SK-MEL-5 (cell line): ENCODE measurements at regions not wholly inside any gene's neighbourhood (a gene's known extent, or its start where the extent isn't known, plus 50 kb on each side); places are given as distances from the start of the nearest gene placed in this dataset.
"Not testable (repeated sequence)": the region's sequence is repeated elsewhere in the genome, so short reads cannot be mapped to it uniquely, and the experiment has no call there.

ENCODE experiments used
- DNase-seq: peaks from one replicate; pipeline ENCODE4 v3.0.0-alpha.2; 2016; ENCODE audit warnings: low read depth, low spot score
- in situ Hi-C: cut with HindIII; loops from 2 replicates; pipeline ENCODE4 v1.10.0; 2016; ENCODE audit warnings: low sequenced_read_pairs, high pct_unique_total_duplicates, low pct_unique_long_range_greater_than_20kb

DNA sequence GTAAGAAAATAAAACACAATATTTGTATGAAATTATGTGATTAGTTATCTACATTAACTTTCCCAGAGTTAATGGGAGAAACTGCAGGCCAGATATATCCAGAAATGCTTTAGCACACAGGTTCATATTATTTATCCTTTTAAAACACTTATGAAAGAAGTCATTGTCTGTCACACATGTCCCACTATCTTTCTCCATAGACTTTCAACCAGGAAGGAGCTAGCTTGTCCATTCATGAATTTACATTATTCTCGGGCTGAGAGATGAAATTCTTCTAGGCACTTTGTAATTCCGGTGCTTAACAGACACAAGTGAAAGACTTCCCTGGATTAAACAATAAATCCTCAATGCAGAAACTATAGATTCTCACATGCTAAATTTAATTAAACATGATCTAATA is 1043.2 kb downstream of the CDH9 start:
- in situ Hi-C loops: no loop called here
- peak; percentile 64 for DNase-seq

DNA sequence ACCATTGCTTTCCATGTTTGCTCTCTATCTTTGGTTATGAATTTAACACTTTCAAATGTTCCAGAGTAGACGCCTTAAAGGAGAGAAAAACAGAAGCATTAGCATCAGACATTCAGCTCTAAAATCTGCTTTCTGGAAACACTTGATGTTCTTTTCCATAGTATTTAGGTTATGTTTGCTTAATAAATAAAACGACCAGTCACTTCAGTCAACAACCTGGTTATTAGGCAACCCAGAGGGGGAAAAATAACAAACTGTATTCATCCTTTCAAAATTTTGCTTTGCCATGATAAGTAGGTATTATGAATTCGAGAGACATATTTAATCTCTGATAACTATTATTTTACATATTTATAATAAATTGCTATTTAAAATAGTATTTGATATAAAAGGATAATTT is 1044.7 kb downstream of the CDH9 start:
- in situ Hi-C loops: no loop called here
- no peak for DNase-seq

DNA sequence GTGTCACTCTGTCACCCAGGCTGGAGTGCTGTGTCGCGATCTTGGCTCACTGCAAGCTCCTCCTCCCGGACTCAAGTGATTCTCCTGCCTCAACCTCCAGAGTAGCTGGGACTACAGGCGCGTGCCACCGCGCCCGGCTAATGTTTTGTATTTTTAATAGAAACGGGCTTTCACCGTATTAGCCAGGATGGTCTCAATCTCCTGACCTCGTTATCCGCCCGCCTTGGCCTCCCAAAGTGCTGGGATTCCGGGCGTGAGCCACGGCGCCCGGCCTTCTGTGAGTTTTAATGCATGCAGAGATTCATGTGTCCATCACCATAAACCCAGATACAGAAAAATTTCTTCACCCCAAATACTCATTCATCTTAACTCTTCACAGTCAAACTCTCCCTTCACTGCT is 1046.7 kb downstream of the CDH9 start:
- in situ Hi-C loops: no loop called here
- DNase-seq: no peak

DNA sequence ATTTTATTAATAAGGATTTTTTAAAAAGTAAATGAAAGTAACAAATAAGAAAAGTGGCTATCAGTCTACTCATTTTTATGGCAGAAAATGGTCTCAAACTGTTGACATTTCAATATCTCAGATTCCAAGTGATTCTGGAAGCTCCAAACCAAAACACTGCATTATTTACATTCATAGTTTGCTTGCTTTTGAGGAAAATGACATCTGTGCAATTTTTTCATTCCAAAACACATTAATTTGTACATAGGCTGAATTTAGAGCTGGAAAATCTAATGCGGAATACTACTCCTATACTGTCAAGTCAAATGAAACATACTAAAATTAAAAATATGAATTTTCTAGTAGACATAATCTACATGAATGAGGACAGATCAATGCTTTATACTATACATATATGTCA is 1047.6 kb downstream of the CDH9 start:
- no peak for DNase-seq
- in situ Hi-C loops: no loop called here

DNA sequence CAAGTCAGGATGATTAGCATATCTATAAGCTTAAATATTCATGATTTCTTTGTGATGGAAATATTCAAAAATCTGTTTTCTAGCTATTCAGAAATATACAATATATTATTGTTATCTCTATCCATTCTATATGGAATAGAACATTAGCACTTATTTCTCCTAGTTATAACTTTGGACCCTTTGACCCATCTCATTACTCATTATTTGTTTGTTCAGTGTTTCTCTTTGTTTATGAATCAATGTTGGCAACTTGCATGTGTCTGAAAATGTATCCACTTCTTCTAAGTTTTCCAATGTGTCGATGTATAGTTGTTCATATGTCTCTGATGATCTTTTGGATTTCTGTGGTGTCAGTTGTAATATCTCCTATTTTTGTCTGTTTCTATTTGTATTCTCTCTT is 1059.3 kb downstream of the CDH9 start:
- DNase-seq: no peak
- in situ Hi-C loops: no loop called here

DNA sequence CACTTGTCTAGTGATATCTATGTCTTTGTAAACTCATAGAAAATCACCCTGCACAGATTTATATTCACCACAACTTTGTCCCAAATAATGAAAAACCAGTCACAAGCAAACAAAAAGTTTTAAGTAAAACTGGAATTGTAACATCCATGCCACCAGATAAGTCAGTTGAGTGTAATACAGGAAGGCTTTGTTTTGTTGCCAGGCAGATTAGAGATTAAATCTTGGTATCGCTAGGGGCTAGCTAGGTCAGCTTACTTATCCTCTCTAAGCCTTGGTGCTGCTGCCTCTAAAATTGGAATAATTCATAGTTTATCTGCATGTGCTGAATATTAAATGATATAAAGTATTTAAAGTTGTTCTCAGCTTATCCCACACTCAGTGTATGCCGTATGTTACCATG is 1062.5 kb downstream of the CDH9 start:
- DNase-seq: peak; percentile 60
- in situ Hi-C loops: no loop called here

DNA sequence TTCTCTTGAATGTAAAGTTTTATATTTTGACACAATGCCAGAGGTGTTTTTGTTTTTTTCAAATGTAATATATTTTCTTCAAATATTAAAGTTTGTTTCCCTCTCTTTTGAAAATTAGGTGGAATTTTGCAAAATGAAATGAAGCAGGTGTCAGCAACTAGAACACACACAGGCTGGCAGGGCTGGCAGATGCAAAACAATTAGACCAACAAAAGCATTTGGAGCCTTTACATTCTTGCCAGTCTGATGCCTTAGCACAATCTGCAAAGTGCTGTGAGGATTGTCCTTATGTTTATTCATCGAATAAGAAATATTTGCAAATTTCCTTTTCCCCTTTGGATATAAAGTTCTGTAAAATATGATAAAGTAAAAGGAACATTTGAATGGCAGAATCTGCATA is 1063.9 kb downstream of the CDH9 start:
- in situ Hi-C loops: no loop called here
- no peak for DNase-seq

DNA sequence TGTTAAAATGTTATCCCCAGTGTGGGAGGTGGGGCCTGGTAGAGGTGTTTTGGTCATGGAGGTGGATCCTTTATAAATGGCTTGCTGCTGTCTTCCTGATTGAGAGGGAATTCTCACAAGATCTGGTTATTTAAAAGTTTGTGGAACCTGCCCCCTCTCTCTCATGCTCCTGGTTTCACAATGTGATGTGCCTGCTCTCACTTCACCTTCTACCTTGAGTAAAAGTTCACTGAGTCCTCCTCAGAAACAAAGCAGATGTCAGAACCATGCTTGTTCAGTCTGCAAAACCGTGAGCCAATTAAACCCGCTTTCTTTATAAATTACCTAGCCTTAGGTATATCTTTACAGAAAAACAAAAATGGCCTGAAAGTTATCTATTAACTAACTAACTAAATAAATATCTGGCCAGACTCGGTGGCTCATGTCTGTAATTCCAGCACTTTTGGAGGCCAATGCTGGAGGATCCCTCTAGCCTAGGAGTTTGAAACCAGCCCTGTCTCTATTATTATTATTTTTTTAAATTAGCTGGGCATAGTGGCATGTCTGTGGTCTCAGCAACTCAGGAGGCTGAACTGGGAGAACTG is 1067.4 kb downstream of the CDH9 start:
- in situ Hi-C loops: no loop called here
- no peak for DNase-seq

DNA sequence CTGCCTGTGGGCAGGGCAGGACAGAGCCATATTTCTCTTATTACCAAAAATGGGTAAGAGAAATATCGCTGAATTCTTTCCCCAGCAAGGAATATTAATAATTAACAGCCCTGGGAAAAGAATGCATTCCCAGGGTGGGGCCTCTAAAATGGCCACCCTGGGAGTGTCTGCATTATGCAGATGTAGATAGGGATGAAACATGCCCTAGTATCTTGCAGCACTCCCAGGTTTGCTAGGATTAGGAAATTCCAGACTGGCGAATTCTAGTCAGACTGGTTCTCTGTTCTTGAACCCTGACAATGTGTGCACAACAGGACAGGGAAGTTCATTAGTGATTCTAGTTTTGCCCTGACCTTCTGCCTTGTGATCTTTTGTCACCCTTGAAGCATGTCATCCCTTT is 1069.3 kb downstream of the CDH9 start:
- in situ Hi-C loops: not testable (repeated sequence)

DNA sequence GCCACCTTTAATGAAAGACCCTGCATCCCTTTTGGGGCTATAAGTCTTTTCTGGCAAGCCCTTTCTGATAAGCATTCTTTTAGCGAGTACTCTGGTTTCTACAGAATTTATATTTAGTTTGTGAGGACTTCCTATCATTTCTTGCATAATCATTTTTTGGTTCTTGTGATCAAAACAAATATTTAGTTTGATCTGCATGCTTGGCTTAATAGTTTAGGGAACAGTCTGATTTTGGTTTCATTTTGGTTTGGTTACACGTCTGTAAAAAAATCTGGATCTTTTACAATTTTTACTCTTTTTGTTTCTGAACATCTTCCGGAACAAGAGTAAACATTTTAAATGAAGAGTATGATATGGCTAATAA is 1074.4 kb downstream of the CDH9 start:
- in situ Hi-C loops: no loop called here

More for the DNA sequence above, 1069.3 kb downstream of the CDH9 start:
- DNase-seq: not testable (repeated sequence)

DNA sequence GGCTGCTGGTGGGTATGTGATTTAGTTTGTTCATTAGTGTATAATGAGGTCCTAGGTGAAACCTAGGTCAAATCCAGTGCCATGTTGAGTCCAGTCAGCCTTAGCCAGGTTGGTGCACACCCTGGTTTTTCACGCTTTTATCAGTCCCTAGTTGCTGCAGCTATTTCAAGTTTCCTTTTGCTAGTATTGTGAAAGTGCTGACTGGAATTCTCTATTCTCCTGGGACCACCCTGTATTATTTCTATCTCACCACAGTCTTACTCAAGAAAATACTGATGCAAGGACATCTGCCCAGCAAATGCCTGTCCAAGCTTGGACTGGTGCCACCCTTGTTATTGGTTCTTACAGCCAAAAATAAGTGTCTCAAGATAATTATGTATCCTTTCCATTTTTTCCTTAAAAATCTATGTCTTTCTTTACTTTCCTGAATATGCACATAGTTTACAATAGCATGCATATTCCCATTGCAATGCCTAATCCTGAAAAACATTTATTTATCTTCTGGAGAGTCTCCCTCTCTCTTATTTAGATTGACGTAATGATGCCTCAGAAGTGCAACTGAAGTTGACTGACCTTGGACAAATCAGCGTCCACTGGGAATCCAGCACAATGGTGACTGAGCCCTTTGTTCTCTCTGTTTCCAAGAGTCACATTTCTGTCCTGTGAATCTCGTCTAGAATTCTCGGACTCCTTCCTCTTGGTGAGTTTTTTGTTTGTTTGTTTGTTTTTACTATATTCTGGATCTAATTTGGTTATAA is 1075.0 kb downstream of the CDH9 start:
- peak; percentile 98 for DNase-seq
- in situ Hi-C loops: no loop called here

More for the DNA sequence above, 1074.4 kb downstream of the CDH9 start:
- no peak for DNase-seq

DNA sequence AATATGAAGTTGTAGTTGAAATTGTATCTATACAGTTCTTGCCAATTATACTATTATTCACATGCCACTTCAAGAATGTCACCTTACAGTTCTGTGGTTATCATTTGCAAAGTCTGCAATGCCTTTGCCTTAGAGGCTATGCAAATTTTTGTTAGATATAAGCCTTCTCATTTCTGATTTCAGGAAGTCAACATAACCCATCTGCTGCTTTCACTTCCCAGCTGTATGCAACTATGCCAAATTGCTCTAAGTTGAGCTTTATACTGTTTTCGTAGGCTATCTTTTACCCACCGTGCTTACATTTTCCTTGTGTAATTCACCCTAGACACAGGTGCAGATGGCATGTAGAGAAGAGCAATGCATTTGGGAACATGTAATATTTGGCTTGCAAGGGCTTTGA is 1083.0 kb downstream of the CDH9 start:
- DNase-seq: no peak
- in situ Hi-C loops: no loop called here

DNA sequence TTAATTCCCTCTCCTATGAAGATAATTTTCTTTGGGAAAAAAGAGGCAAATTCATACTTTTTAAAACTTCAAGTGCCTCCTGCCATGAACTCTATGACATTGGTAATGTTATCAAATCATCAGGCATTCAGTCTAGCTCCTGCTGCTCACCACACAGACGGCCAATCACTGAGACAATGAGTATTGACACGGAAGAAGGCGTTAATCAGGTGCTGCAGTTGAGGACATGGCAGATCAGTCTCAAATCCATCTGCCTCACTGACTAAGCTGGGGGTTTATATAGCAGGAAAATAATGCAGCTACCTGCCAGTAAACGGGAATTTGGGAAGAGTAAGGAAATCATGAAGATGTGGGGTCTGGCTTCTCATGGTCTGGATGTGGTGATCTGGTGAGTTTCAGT is 1087.7 kb downstream of the CDH9 start:
- in situ Hi-C loops: no loop called here
- no peak for DNase-seq

DNA sequence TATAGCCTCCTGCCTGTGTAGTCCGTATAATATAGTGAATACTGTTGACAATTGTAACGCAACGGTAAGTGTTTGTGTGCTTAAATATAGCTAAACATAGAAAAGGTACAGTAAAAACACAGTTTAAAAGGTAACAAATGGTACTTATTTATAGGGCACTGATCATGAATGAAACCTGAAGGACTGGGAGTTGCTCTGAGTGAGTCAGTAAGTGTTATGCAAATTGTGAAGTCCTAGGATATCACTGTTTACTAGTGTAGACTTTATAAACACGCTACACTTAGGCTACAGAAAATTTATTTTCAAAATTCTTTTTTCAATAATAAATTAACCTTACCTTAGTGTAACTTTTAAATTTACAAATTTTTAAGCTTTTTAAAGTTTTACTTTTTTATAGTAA is 1090.1 kb downstream of the CDH9 start:
- in situ Hi-C loops: no loop called here
- no peak for DNase-seq

DNA sequence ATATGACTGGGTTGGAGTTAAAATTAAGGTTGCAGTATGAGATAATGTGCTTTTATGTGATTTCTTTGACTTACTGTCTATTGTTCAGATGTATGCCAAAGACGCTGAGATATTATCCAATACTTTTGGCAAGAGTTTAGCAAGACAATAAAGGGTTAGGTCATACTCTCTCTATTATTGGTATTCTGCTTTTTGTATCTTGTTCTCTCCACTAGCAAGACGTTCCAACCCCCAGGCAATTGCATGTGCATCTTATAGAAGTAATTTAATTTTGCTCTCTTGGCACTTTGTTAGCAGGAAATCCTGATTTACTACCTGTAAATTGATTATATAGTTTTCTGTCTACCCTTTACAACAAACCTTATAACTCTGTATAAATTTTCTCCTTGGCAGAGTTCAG is 1093.6 kb downstream of the CDH9 start:
- in situ Hi-C loops: no loop called here
- DNase-seq: no peak

DNA sequence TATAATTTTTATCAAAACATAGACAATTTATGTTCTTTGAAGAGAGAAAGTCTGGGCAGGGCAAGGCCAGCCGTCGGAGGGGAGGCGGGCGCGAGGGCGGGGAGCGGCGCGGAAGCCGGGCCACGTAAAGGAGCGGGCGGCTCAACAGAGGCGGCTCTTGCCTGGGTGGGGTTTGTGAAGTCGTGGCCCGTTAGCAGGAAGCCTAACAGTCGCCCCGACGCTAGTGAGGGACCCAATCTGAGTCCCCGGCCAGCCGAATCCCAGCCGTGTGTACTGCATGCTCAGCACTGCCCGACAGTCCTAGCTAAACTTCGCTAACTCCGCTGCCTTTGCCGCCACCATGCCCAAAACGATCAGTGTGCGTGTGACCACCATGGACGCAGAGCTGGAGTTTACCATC is 1129.2 kb downstream of the CDH9 start:
- DNase-seq: no peak
- in situ Hi-C loops: no loop called here

DNA sequence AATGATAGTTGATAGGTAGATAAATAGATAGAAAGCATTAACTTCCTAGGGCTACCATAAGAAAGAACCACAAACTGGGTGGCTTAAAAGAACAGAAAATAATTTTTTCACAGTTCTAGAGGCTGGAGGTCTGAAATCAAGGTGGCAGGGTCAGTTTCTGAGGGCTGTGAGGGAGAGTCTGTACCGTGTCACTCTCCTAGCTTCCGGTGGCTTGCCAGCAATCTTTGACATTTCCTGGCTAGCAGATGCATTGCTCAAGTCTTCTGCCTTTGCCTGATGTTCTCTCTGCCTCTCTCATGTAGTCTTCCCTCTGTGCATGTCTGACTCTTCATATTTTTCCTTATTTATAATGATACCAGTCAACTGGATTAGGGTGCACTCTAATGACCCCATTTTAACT is 1132.7 kb downstream of the CDH9 start:
- DNase-seq: no peak
- in situ Hi-C loops: no loop called here

DNA sequence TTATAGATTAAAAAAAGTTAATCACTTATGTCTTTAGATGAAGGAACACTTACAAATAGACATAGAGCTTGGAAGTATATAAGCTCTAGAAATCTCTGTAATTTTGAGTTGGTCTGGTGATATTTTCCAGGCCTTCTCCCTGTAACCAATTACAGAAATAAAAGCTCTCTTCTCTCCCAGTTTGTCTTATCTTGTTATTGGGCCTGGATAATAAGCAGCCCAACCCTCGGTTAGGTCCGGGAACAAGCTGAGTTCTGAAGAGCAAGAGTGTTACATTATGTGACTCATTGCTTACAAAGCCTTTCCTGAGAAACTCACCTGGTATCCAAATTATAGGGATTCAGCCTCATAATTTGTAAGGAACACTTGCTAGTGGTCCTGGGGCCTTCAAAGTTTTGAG is 1146.2 kb downstream of the CDH9 start:
- no peak for DNase-seq
- in situ Hi-C loops: no loop called here

DNA sequence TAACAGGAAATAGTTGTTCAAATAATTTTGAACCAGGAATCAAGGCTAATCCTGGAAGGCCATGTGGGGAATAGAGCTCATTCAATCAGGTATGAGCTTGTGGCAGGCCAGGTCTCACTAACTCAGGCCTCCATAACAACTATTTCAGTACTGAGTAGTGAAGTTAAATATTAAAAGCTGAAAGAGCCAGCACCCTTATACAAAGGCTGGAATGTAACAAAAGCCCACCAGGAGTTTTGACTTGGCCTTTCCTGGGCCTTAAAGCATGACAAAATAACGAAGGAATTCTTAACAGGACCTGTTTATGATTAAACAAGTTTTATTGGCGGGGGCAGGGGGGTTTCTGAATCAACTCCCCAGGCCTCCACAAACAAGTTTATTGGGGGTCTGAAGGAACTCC is 1146.7 kb downstream of the CDH9 start:
- no peak for DNase-seq
- in situ Hi-C loops: no loop called here
